ENCODE measurements at regions not wholly inside any gene's neighbourhood (a gene's known extent, or its start where the extent isn't known, plus 50 kb on each side); places are given as distances from the start of the nearest gene placed in this dataset.

- no peaks in the 10 kb centered on the region for H3K79me2 ChIP-seq (ENCODE audit: insufficient read depth, low read length)
- no peaks in the 10 kb centered on the region for H3K4me1 ChIP-seq (ENCODE audit: insufficient read depth, low read length)
- 26% methylated on average over 1 of the region's 1 CpG for WGBS (ENCODE audit: low lambda C conversion rate)
- no peak for TF ChIP-seq ZSCAN5A (CRISPR knock-in tag; IDR thresholded peaks at IDR 0.05; ENCODE audit: borderline replicate concordance)
- no peak for TF ChIP-seq TRAFD1 (CRISPR knock-in tag; IDR thresholded peaks at IDR 0.05; ENCODE audit: borderline replicate concordance)
- no peak for TF ChIP-seq XBP1 (CRISPR knock-in tag; IDR thresholded peaks at IDR 0.05)
- no peak for TF ChIP-seq NCOA5 (CRISPR knock-in tag; IDR thresholded peaks at IDR 0.05)
- TF ChIP-seq HMGXB4 (CRISPR knock-in tag; IDR thresholded peaks at IDR 0.05; ENCODE audit: borderline replicate concordance in 1 of 2, low read depth in 1 of 2), result no peak
- TF ChIP-seq RBFOX2 (IDR thresholded peaks at IDR 0.05; ENCODE audit: low read depth, low read length), result no peak
- no peak for TF ChIP-seq ATF2 (CRISPR knock-in tag; IDR thresholded peaks at IDR 0.05)
- no peak for TF ChIP-seq ZNF337 (CRISPR knock-in tag; IDR thresholded peaks at IDR 0.05; ENCODE audit: borderline replicate concordance, low read depth)
- no peak for TF ChIP-seq MZF1 (CRISPR knock-in tag; IDR thresholded peaks at IDR 0.05; ENCODE audit: borderline replicate concordance)
- no peak for DNase-seq (ENCODE audit: low spot score)
- no peaks in the 10 kb centered on the region for H4K20me1 ChIP-seq (ENCODE audit: insufficient read depth, low read length)
- POLR2A ChIA-PET, result no interaction called here
- intact Hi-C loops (cut with micrococcal nuclease; ENCODE audit: unreplicated experiment) (no loop called here), in situ Hi-C loops (cut with HindIII; ENCODE audit: extremely low pct_ligation_motif_present, low pct_unique_long_range_greater_than_20kb) (no loop called here)
- CTCF ChIA-PET (ENCODE audit: low intra/inter-chr PET ratio, low total read pairs), result no interaction called here
- BruUV-seq (replicated peaks), result no TSS peak
- H3K9ac ChIP-seq (ENCODE audit: insufficient read depth, low read depth, low read length), result no peak overlapping the region
- no peak for ATAC-seq
- no peaks in the 10 kb centered on the region for H3K36me3 ChIP-seq (replicated peaks in 1 of 2; ENCODE audit: control insufficient read depth in 1 of 2, insufficient read depth in 2 of 2, low read length in 2 of 2)
- no peak overlapping the region for H2AFZ ChIP-seq (ENCODE audit: low read length)
- no peak overlapping the region for H3K27ac ChIP-seq (ENCODE audit: extremely low read length, insufficient read depth, low read length)
- H3K27me3 ChIP-seq (ENCODE audit: control insufficient read depth in 1 of 2, insufficient read depth in 2 of 2, low read length in 2 of 2), result no peaks in the 10 kb centered on the region
- no peak overlapping the region for H3K4me2 ChIP-seq (ENCODE audit: low read depth, low read length)
- no peak for FAIRE-seq
- no peak overlapping the region for H3K4me3 ChIP-seq (replicated peaks in 1 of 3; ENCODE audit: insufficient read depth in 1 of 3, low read depth in 2 of 3, low read length in 3 of 3)
- peaks cover 4% of the 10 kb centered on the region; the same call in 1 of the 2 replicates for H3K9me3 ChIP-seq (ENCODE audit: low read length)
Observed at GRCh38 chr2:194946826-194947225, 710.2 kb upstream of the SLC39A10 start.
